ENCODE measurements at regions not wholly inside any gene's neighbourhood (a gene's known extent, or its start where the extent isn't known, plus 50 kb on each side); places are given as distances from the start of the nearest gene placed in this dataset.
"Not testable (repeated sequence)": the region's sequence is repeated elsewhere in the genome, so short reads cannot be mapped to it uniquely, and the experiment has no call there.

GRCh38 chr16:88275336-88276122 is 107.2 kb upstream of the ZNF469 start:
- not testable (repeated sequence) for TF ChIP-seq CTCF (conservative IDR thresholded peaks at IDR 0.05; ENCODE audit: low read depth in 2 of 2); EZH2 (IDR thresholded peaks at IDR 0.05; ENCODE audit: low read depth, unreplicated experiment); POLR2AphosphoS5 (IDR thresholded peaks at IDR 0.05; ENCODE audit: low read depth); CREB1 (CRISPR knock-in tag; IDR thresholded peaks at IDR 0.05; ENCODE audit: low read depth); JUNB (IDR thresholded peaks at IDR 0.05; ENCODE audit: unreplicated experiment); ETS1 (IDR thresholded peaks at IDR 0.05); REST (IDR thresholded peaks at IDR 0.05; ENCODE audit: unreplicated experiment)
